UCSD-AML1 (cell line): ENCODE measurements at regions not wholly inside any gene's neighbourhood (a gene's known extent, or its start where the extent isn't known, plus 50 kb on each side); places are given as distances from the start of the nearest gene placed in this dataset.
"Not testable (repeated sequence)": the region's sequence is repeated elsewhere in the genome, so short reads cannot be mapped to it uniquely, and the experiment has no call there.

Experiments used
- DNase-seq: peaks from one replicate; lab custom pipeline; 2025; ENCODE audit not compliant: unreplicated experiment; lab: John Stamatoyannopoulos, UW

DNA sequence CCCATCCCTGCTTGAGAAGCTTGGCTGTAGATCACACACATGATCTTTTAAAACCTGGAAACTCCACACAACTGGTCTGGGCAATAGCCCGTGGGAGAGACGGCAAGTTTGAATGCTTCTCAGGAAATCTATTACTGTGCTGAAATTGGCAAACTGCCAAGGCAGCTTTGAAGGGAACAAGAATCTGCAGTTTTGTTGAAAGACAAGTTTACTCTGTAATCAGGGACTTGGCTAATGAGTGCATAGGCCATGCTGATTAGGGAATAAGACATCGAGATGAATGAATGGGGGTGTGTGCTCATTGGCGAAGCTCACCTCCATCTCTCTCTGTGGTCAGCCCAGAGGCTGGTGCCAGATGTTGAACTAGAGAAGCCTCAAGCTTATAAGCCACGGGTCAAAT is 218.8 kb downstream of the HIPK3 start:
- DNase-seq = no peak

DNA sequence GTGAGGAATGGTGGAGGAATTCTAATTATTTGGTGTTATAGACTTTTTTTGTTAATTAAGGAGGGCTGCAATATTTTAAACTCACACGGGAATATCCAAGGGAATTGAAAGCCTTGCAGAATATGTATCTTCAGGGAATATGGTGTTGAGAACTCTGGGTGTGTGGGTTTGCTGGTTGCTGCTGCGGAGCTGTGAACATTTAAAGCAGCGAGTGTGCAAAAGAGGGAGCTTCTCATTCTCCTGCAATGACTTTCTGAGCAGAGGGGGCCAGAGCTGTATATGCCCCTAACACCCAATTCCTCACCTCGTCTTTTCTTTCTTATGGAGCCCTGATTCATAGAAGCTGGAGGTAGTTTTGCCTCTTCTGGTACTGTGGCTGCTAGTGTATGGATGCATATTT is 217.7 kb downstream of the HIPK3 start:
- DNase-seq = no peak

DNA sequence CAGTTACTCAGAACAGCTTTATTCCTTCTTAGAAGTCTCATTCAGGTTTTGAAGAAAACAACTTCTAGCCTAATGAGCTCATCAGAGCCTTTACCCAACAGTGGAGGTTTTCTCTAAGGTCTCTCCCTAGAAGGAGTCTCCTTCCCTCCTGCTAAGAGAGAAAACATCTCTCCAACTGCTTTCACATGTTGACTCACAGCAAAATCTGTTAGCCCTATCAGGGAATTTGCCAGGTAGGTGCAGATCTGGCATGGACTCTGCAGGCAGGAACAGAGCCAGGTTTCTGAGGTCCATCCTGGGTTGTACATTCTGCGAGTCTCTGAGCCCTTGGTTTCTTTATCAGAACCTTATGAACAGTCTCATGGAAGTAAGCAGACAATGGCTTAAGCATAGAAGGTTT is 214.4 kb downstream of the HIPK3 start:
- DNase-seq = no peak

DNA sequence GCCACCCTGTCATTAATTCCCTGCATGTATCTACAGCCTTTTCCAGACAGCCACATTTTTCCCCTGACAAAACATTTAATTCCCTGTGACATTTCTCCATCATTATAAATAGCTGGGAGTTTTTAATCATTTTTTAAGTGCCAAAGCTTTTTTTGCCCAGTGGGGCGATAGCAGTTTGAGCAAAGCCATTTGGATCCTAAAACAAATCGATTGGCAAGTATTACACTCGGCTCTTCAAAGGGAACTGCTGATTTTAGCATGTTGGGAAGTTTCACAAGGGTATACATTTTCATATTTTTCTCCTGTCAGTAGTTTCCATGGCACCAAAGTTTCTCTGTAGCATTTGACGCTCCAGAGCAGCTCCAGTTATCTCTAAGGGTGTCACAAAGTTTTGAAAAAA is 210.8 kb downstream of the HIPK3 start:
- DNase-seq = no peak

DNA sequence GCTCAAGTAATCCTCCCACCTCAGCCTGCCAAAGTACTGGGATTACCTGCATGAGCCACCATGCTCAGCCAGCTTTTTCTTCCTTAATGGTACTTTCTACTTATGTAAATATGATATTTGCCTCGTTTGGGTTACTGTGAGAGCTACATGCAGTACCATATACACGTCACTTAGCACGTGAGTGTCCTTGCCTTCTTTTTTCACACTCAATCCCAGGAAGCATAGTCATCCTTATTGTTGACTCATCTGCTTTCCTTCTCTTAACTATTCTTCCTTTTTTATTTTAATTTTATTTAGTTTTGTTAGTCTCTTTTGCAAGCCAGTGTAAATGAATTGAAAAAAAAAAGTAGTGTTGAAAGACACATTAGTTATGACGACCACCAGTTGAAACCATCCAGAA is 205.9 kb downstream of the HIPK3 start:
- DNase-seq = no peak

DNA sequence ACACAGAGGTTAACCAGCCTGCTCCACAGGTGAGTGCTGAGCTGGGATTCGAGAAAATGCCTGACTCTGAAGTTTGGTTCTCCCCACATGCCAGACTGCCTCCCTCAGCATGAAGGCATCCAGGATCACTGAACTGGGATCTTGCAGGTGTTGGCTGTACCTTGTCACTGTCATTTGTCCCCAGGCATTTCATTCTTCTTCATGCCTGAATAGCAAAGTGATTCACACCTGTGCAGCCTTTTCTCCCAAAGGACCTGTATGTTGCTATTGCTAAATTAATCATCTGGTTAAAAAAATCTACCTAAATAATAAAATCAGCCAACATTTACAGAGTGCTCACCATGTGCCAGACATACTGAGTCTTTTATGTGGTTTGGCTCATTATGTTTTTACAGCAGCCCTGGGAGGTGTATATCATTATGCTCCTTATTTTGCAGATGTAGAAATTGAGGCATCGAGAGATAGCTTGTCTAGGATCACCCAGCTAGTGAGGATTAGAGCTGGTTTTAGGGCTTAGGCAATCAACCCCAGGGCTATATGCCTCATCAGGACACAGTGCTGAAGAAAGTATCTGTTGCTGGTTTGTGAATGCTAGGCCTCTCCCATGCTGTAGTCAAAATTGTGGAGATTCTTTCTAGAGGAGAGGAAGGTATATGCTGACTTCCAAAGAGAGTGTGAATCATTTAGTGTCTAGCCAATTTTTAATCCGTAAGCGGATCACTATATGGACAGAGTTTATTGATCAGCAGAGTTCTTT is 204.4 kb downstream of the HIPK3 start:
- no peak for DNase-seq

DNA sequence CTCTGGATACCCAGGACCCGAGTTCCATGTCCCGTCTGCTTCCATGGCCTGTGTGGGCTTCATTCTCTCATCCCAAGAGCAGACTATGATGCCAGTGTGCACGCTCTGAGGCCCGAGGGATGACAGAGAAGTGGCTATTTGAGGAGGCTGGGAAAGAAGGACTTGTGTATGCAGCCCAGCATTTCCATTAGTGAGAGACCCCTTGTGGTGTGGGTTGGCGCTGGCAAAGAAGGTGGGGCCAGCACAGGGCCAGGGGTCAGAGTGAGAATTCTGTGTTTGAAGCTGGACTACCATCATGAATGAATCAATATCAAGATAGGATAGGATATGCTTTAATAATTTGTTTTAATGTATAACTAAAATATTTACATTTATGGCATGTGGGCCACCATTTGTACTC is 200.8 kb downstream of the HIPK3 start:
- DNase-seq = no peak

DNA sequence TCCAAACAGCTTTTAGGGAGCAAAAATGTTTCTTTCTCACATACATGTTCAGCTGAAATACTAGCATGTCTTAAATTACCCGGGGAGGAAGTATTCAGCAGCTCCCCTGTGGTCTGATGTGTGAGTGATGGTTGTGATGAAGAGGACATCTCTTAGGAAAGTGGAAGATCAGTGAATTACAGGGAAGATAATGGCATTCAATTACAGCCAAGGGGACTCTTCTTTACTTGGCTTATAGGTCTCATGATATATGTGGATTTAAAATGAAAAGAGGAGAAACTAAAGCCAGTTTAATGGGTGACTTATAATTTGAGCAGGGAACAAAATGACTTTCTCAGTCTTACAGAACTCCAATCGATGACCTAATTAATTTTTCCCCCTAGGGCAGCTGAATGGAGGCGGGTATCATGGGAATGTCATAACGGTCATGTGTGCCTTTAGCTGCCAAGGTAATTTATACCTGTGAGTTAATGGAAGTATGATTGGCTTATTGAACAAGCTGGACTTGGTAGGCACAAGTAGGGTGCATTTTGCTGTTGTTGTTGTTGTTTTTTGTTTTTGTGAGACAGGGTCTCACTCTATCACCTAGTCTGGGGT is 198.8 kb downstream of the HIPK3 start:
- no peak for DNase-seq

DNA sequence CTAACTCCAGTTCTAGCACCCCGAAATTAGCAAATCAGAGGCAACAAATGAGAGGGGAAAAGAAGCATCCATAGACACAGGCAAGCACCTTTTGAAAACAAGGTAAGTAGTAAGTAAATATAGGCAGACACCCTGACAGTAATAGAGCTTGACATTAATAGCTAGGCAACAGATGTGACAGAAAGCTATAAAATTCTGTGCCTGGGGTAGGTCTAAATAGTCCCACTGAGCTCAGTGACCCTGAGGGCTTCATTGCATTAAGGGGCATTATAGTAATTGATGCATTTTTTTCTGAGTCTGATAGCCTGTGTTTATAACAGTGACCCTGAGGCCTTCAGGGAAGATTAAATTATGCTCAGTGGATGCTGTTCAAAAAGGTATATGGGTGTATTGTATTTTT is 197.1 kb downstream of the HIPK3 start:
- no peak for DNase-seq

DNA sequence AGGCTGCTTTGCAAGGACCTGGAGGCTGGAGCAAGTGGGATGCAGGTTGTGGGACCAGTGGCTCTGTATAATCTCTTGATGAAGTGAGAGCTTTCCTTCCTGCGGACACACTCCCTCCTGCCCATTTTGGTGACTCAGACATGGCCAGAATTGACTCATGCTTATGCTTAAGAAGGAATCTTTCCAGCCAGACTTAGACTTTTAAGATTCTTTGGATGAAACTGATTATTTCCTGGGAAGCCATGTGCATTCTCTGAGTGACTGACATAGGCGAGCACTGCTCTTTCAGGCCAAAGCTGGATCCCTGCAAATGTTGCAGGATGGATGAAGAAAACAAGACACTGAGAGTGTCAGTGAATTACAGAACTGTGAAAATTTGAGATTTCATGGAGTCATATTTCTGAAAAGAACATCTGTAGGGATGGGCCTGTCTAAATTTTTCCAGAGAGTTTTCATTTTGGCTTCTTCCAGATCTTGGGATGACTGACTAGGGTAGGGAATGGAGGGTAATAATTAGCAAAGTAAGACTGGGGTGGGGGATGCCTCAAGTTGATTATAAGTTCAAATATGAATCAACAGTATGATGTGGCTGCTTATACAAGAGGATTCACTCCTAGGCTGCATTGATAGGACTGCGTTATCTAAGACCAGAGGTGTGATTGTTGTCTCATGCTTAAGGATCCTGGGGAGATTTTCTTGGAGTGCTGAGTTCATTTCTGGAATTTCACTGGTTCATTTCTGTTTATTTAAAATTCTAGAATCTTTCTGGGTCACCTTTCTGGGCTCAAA is 195.8 kb downstream of the HIPK3 start:
- no peak for DNase-seq

DNA sequence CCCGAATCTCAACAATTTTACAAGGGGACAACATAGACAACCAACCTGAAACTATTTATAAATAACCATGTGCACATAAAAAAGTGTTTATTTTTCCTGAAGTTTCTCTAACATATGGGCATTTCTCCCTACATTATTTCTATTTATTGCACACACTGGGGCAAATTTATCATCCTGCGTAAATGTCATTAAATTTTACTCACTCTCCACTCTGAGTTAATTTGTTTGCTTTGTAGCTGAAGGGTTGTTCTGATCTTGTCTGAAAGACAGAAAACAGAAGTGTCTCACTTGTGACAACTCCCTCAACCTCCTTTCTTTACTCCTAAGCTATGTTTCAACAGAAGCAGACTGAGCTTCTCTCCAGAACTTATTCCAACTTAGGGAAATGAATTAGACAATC is 194.2 kb downstream of the HIPK3 start:
- no peak for DNase-seq

DNA sequence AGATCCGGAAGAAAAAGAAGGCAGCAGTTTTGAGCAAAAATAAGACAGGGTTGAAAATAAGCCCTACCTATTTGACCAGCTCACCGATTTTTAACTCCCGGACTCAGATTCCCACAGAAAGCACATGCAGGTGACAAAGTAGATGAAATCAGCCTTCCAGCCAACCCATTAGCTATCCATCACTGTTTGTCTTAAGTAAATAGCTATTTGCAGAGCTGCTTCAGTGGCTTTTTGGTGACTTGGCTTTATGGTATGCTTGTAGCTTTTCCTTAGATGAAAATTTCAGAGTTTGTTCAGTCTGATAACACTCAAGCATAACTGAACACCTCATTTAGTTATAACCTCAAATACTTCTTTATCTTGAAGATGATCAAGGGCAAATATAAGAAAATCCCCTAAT is 192.6 kb downstream of the HIPK3 start:
- no peak for DNase-seq

DNA sequence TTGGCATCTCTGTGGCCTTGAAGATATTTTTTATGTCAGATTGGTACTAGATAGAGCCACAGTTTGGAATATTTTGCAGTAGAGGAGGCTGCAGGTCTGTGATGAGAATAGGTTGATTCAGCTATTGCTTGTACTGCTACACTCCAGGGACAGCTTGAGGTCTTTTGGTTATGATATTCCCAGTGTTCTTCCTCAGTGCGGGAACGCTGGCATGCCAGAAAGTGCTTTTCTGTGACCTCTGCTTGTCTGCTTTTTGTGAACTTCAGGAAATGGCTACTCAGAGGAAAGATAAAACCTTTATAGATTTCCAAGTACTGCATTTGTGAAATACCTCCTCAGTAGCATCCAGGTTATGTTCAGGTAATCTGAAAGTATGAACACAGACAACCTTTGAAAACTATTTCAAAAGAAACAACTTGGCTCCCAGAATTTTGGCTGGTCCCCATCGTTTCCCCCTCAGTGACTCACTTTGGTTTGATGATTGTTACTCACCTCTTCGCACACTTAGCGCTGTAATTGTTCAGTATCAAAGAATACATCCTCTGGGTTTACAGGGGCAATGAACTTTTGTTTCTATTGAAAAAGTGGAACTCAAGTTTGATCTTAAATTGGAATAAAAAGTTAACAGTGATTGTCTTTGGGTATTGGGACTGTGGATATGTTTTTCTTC is 191.4 kb downstream of the HIPK3 start:
- no peak for DNase-seq

DNA sequence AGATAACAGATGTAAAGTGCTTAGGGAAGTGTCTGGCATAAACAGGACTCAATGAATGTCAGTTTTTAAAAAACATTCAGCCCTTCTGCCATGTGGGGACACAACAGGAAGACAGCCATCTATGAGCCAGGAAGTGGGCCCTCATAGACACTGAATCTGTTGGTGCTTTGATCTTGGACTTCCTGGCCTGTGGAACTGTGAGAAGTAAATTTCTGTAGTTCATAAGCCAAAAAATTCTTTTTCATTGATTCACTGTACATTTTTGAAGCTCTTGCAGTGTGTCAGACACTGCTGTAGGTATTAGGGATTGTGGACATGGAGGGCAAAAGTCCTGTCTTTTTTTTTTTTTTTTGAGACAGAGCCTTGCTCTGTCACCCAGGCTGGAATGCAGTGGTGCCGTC is 188.6 kb downstream of the HIPK3 start:
- no peak for DNase-seq

DNA sequence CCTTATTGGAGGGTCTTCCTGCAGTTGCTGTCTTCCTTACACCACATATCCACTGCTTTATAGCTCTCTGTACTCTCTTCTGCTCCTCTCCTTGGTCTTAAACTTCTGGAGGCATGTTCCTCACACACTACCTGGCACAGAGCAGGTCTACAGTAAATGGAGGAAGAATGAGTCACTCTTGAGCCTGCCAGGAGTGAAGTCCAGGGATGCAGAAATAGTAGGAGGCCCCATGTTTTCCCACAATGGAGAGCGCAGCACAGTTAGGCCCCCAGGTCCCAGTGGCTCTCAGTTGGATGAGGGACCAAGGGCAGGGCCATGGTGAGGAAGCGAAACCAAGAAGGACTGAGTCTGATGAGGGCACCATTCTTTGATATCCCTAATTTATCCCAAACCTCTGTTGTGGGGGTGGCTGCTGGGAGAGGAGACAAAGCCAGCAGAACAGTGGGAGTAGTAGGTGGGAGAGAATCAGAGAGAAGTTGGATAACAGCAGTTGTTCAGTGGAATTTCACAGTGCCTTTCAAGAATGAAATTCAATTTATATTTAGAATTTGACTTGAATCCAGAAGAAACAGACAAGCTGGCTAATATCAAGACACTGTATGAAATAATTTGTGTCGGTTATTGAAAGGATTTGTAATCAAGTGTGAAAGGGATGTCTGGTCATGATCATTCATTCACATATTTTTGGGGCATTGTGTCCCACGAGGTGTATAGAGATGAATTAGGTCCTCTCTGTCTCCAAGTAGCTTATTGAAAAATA is 187.8 kb downstream of the HIPK3 start:
- no peak for DNase-seq

DNA sequence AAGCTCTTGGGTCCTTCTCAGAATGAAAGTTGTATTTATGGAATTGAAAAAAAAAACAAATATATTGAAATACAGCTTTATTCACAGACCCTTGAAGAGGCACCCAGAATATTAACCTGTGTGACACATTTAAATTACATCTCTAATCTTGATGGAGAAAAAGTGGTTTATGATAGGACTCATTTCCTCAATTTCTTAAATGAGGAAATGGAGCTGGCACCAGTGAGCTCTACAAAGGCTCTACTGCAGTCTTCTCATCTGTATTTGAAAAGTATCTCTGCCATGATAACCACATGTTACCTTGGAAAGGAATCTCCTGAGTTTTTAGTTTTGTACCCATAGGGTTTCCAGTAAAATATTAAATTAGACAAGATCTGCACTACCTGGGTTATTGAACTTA is 186.5 kb downstream of the HIPK3 start:
- DNase-seq = no peak

DNA sequence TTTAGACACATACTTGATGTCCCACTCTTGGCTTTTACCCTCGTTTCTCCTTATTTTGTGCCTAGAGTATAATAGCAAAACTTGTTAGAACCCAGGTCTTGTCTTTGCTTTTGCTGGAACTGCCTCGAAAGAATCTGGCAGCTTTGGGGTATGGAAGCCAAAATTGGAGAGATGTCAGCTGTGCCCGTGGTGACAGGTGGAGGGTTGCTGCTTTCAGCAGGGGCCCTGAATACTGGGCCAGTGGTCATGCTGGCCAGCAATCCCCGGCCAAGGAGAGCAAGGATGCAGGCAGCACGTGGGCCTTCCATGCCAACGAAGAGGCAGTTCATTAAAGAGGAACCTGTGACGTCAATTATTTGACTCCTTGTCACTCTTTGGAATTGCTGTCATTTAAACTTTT is 181.1 kb downstream of the HIPK3 start:
- DNase-seq = no peak

DNA sequence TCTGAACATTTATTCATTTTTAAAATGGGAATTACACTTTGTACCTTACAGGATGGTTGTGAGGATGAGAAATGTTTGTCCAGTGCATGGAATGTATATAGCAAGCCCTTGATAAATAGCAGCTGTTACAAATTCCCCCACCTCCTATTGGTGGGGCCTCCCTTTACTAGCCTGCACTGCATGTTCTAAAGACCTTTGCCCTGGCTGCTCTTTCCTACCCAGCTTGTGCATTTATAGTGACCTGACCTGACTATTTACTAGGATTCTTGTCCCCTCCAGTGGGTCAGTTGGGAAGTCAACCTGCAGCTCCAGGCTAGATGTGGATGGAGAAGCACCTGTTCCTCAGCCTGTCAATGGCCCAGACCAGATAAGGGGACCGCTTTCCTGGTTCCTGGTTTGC is 180.3 kb downstream of the HIPK3 start:
- no peak for DNase-seq

DNA sequence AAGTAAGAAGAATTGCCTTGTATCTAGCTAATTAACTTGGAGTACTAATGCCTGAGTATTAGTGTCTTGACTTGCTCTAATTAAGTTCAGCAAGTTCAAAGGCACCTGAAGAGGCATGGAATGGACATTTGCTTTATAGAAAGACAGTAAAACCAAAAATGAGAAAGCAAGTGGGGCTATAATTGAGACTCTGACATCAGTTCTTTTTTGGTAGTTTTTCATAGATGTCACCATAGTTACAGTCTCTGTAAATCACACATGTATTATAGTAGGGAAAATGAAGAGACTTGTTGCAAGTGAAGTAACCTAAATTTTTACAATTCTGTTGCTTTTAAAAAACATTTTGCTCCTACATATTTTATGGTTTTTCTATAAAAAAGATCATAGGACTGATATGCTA is 178.0 kb downstream of the HIPK3 start:
- no peak for DNase-seq

DNA sequence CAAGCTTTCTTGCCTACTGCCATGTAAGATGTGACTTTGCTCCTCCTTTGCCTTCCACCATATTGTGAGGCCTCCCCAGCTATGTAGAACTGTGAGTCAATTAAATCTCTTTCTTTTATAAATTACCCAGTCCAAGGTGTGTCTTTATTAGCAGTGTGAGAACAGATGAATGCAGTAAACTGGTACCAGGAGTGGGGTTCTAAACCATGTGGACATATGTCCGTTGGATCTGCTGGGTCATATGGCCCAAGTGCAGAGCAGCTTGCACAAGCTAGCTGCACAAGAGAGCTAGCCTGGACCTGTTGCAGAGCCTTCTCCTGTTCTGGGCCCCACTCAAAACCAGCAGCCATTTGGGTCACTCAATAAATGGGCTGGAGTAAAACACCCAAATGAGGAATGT is 177.1 kb downstream of the HIPK3 start:
- DNase-seq = no peak

DNA sequence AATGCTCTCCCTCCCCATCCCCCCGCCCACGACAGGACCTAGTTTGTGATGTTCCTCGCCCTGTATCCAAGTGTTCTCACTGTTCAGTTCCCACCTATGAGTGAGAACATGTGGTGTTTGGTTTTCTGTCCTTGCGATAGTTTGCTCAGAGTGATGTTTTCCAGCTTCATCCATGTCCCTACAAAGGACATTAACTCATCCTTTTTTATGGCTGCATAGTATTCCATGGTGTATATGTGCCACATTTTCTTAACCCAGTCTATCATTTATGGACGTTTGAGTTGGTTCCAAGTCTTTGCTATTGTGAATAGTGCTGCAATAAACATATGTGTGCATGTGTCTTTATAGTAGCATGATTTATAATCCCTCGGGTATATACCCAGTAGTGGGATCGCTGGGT is 171.3 kb downstream of the HIPK3 start:
- not testable (repeated sequence) for DNase-seq
